Dendritic cell treated with granulocyte-macrophage colony-stimulating factor and Interleukin-4, amounts not matched to agents 40 ng/mL and 50 ng/mL, for 4 days (primary cell): ENCODE measurements at regions not wholly inside any gene's neighbourhood (a gene's known extent, or its start where the extent isn't known, plus 50 kb on each side); places are given as distances from the start of the nearest gene placed in this dataset.

Experiments used
- H3K27ac Mint-ChIP-seq: one replicate; pipeline ENCODE4 v1.8.0; 2022; ENCODE audit warnings: mild to moderate bottlenecking, mixed read lengths
- H3K27me3 Mint-ChIP-seq: one replicate; pipeline ENCODE4 v1.8.0; 2022; ENCODE audit warnings: mild to moderate bottlenecking, mixed read lengths
- H3K36me3 Mint-ChIP-seq: one replicate; pipeline ENCODE4 v1.8.0; 2022; ENCODE audit warnings: low read depth, mixed read lengths
- H3K4me1 Mint-ChIP-seq: one replicate; pipeline ENCODE4 v1.8.0; 2022; ENCODE audit warnings: low read depth, mixed read lengths
- H3K4me3 Mint-ChIP-seq: one replicate; pipeline ENCODE4 v1.8.0; 2022; ENCODE audit warnings: mild to moderate bottlenecking, moderate library complexity, mixed read lengths
- H3K9me3 Mint-ChIP-seq: one replicate; pipeline ENCODE4 v1.8.0; 2022; ENCODE audit warnings: mixed read lengths
- intact Hi-C: fragments of 100-400 bp; cut with micrococcal nuclease; formaldehyde crosslinking; loops from one replicate; pipeline ENCODE4 v1.15.0; 2022

GRCh38 chr18:46408334-46408987 lies 248.6 kb downstream of the LOXHD1 start:
- H3K27me3 Mint-ChIP-seq, result peaks cover 4% of the 10 kb centered on the region
- H3K4me1 Mint-ChIP-seq, result no peaks in the 10 kb centered on the region

DNA sequence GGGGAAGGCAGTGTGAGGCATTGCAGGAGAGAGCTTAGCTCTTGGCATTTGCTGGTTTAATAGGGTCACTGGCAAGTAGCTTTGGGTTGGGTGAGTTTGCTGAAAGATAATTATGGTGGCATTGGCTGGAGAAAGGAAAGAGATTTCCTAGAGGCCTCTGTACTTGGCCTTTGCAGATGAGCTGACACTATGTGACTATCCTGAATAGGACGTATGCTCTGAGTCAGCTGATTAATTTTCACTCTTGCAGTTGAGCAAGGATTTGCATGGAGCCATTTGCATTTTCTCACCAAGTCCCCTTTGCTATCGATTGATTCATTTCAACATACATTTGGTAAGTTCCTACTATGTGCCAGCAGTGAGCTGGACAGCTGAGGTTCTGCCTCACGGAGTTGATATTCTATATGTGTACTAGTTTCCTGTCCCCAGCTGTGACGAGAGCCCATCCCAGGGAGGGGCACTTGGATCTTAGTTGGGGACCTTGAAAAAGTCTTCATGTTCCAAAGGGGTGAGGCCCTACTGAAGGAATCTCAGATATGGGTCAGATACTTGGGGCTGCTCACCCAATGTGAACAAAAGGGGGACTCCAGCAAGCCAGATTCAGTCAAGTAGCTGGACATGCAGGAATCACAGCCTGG lies 245.7 kb downstream of the LOXHD1 start:
- Mint-ChIP-seq H3K9me3 (no peaks in the 10 kb centered on the region), H3K36me3 (no peaks in the 10 kb centered on the region), H3K27me3 (peaks cover 4% of the 10 kb centered on the region), H3K4me3 (no peak overlapping the region), H3K27ac (no peak overlapping the region), H3K4me1 (no peaks in the 10 kb centered on the region)
- intact Hi-C loops, result no loop called here

More at GRCh38 chr18:46408334-46408987, 248.6 kb downstream of the LOXHD1 start:
- Mint-ChIP-seq H3K36me3 (no peaks in the 10 kb centered on the region), H3K4me3 (no peak overlapping the region), H3K27ac (no peak overlapping the region), H3K9me3 (no peaks in the 10 kb centered on the region)
- intact Hi-C loops, result no loop called here

DNA sequence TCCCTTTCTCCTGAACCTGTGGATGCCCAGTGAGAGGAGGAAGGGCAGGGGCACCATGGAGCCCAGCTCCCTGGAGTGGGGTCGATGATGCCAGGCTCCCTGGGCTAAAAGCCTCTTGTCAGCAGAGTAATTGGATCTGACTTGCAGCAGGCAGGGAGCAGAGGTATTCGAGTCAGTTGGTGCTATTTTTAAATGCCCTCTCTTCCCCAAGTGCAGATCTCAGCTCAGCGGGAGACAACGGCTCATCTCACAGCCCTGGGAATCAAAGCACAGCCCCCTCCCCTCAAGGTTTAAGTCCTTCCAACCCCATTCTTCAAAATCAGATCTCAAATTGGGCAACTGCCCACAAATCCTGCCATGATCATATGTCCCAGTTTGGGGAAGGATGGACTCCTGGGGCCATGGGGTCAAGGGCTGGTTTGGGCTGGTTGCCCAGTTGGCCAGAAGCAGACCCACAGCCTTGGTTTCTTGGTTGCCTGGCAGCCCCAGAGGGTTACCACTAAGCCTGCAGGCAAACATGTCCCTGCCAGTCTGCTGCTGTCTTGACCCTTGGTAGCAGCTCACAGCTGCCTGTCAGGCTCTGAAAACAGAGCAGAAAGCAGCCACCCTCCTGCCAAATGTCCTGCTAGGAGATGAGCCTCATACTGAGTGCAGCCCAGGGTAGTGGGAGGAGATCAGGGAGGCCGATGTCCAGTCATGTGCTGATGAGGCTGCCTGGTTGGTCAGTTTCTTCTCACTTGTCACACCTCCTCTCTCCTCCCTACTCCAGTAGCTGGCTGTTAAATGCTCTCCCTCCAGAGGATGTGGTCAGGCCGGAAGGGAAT lies 244.9 kb downstream of the LOXHD1 start:
- H3K27me3 Mint-ChIP-seq, result peaks cover 4% of the 10 kb centered on the region
- no peak overlapping the region for H3K27ac Mint-ChIP-seq
- no peaks in the 10 kb centered on the region for H3K4me1 Mint-ChIP-seq
- intact Hi-C loops, result no loop called here
- H3K4me3 Mint-ChIP-seq, result no peak overlapping the region
- no peaks in the 10 kb centered on the region for H3K36me3 Mint-ChIP-seq
- no peaks in the 10 kb centered on the region for H3K9me3 Mint-ChIP-seq

DNA sequence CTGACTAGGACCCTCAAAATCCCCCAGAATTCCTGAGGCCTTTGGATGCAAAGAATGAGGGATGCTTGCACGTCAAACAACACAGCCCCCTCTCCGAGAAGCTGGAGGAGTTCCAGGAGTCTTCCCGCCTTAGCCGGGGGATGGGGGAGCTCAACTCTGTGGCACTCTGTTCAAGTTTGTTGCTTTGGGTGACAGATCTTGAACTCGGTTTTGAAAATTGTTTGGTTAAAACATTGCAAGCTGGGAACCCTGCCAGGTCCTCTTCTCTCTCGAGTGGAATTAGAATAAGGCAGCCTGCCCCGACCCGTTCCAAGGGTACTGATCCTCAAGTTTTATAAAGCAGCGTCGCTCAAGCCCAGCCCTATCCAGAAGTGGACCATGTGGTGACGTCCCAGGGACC lies 244.1 kb downstream of the LOXHD1 start:
- Mint-ChIP-seq H3K27ac (no peak overlapping the region), H3K27me3 (peaks cover 3% of the 10 kb centered on the region), H3K9me3 (no peaks in the 10 kb centered on the region), H3K4me1 (no peaks in the 10 kb centered on the region), H3K36me3 (no peaks in the 10 kb centered on the region), H3K4me3 (no peak overlapping the region)
- intact Hi-C loops, result no loop called here

DNA sequence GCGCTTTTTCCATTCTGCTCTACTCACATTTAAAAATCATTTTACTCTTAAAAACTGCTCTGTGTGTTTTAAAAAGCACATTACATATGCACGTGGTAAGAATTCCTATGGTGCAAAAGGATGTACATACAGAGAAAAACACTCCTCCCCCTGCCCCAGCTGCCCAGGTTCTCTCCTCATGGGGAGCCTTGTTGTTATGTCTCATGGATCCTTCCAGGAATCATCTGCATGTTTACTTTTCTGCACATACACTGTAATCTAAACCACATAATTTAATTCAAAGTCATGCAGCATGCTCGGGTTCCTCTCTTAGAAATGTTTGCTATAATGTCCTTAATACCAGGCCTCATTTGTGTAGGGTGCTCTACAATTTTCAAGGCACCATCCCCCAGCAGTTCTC lies 243.3 kb downstream of the LOXHD1 start:
- Mint-ChIP-seq H3K4me1 (no peaks in the 10 kb centered on the region), H3K9me3 (no peaks in the 10 kb centered on the region), H3K27me3 (peaks cover 2% of the 10 kb centered on the region), H3K27ac (no peak overlapping the region), H3K36me3 (no peaks in the 10 kb centered on the region), H3K4me3 (no peak overlapping the region)
- intact Hi-C loops, result no loop called here

DNA sequence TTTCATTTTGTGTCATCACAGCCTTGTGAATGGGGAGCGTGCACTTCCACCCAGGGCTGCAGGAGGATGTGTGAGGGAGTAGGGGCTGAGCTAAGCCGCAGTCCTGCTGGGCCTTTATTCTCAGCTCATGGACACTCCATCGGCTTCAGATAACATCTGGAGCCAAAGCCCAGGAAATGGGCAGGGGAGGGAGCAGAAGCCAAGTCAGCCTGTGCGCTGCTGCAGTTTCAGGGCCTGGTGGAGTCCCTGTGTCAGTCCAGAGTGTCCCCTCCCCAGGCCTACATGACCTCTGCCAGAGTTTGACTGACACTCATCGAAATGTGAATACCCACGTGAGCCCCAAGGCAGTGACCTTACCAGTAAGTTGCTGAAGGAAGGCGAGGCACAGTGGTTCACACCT lies 242.2 kb downstream of the LOXHD1 start:
- no peaks in the 10 kb centered on the region for H3K36me3 Mint-ChIP-seq
- H3K9me3 Mint-ChIP-seq, result no peaks in the 10 kb centered on the region
- peaks cover 2% of the 10 kb centered on the region for H3K27me3 Mint-ChIP-seq
- H3K4me3 Mint-ChIP-seq, result no peak overlapping the region
- intact Hi-C loops, result no loop called here
- no peaks in the 10 kb centered on the region for H3K4me1 Mint-ChIP-seq
- no peak overlapping the region for H3K27ac Mint-ChIP-seq

DNA sequence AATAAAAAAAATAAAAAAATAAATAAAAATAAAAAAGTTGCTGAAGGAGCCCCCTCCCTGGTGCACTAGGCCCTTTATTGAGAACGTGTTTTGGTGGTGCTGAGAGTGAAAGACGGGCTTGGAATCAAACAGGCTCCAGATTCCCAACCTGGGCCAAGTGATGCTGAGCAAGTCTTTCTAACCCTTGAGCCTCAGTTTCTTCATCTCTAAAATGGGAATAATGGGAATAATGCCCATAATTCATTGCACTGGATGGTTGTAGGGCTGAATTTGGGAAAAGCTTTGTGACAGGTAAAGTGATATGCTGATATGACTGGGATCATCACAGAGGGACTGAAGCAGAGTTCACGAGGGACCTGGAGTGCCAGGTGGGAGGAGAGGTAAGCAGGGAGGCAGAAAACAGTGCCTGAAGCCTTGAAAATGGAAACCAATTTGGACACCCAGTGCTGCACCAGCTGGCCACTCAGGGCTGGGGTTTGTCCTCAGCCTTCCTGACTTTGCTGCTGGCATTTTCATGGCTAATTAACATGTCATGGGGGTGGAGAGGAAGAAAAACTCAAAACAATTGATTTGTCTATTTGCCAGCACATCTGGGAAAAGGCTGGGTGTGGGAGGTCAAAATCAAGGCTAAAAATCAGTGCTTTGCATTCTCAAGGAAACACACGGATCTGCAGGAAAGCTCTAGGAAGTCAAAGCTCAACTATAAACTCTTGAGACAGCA lies 241.3 kb downstream of the LOXHD1 start:
- H3K4me3 Mint-ChIP-seq, result no peak overlapping the region
- intact Hi-C loops, result no loop called here
- no peak overlapping the region for H3K27ac Mint-ChIP-seq
- H3K27me3 Mint-ChIP-seq, result peaks cover 2% of the 10 kb centered on the region
- no peaks in the 10 kb centered on the region for H3K36me3 Mint-ChIP-seq
- no peaks in the 10 kb centered on the region for H3K9me3 Mint-ChIP-seq
- H3K4me1 Mint-ChIP-seq, result no peaks in the 10 kb centered on the region

DNA sequence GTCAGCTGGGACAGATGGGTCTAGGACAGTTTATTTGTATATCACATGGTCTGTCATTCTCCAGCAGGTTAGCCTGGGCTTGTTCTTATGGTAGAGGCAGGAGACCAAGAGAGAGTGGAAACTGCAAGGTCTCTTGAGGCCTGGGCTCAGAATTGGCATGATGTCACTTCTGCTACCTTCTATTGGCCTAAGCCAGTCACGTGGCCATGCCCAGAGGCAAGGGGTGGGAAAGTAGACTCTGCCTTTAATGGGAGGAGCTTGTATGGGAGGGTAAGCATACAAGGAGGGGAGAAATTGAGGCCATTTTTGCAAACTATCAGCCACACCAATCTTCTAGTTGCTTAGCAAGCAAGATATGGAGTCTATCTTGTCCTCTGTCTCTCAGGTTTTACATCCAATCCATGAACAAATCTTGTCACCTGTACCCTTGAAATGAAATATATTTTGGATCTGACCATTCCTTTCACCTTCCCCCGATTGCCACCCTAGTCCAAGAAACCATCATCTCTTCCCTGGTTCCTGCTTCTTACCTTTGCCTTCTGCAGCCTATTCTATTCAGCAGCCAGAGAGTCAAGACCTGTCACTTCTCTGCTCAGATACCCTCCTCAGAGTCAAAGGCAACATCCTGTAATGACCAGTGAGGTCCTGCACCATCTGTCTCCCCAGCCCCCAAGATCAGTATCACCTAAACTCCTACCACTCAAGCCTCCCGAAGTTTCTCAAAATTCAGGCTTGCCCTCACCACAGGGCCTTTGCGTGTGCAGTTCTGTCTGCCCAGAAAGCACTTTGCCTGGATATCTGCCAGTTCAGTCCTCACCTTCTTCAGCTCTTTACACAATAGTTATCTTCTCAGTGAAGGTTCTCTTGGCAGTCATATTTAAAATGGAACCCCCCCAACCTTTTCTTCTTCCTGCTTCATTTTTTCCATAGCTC lies 240.0 kb downstream of the LOXHD1 start:
- Mint-ChIP-seq H3K36me3 (no peaks in the 10 kb centered on the region), H3K4me3 (no peak overlapping the region), H3K4me1 (no peaks in the 10 kb centered on the region), H3K9me3 (no peaks in the 10 kb centered on the region), H3K27ac (no peak overlapping the region), H3K27me3 (peaks cover under 1% of the 10 kb centered on the region)
- intact Hi-C loops, result no loop called here

GRCh38 chr18:46418663-46419260 lies 238.3 kb downstream of the LOXHD1 start:
- no peak overlapping the region for H3K27ac Mint-ChIP-seq
- H3K9me3 Mint-ChIP-seq, result no peaks in the 10 kb centered on the region
- H3K4me1 Mint-ChIP-seq, result no peaks in the 10 kb centered on the region

DNA sequence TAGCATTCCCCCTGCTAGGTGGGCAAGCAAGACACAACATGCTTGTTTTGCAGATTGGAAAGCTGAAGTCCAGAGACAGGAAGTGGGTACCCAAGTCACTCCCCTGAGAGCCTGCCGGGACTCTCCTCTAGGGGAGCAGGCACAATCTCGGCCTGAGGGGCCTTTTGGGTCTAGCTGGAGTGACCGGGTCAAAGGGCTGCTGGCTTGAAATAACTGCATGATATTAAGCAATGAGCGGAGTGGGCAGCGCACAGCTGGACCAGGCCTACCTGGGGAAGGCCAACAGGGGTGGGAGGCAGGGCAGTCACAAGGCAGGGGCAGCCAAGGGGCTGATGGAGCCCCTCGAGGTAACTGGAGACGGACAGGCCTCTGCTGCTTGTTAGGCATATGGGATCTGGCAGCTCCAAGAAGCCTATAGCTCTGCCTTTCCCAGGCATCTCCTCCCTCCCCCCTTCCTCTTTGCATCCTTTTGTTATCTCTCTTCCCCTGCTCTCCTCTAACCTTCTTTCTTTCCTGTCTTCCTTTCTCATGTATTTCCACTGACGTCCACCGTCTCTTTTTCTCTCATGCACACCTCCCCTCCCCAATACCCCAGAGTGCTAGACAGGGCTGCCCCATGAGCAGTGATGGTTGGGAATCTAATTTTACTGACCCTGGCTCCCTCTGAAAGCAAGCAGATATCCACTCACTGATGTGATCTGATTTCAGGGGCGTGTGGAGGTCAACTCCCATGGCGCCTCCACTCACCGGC lies 237.5 kb downstream of the LOXHD1 start:
- intact Hi-C loops, result no loop called here
- Mint-ChIP-seq H3K4me1 (no peaks in the 10 kb centered on the region), H3K9me3 (no peaks in the 10 kb centered on the region), H3K4me3 (no peak overlapping the region), H3K27me3 (no peaks in the 10 kb centered on the region), H3K27ac (no peak overlapping the region), H3K36me3 (no peaks in the 10 kb centered on the region)

More at GRCh38 chr18:46418663-46419260, 238.3 kb downstream of the LOXHD1 start:
- no peaks in the 10 kb centered on the region for H3K36me3 Mint-ChIP-seq
- intact Hi-C loops, result no loop called here
- H3K27me3 Mint-ChIP-seq, result no peaks in the 10 kb centered on the region
- H3K4me3 Mint-ChIP-seq, result no peak overlapping the region

DNA sequence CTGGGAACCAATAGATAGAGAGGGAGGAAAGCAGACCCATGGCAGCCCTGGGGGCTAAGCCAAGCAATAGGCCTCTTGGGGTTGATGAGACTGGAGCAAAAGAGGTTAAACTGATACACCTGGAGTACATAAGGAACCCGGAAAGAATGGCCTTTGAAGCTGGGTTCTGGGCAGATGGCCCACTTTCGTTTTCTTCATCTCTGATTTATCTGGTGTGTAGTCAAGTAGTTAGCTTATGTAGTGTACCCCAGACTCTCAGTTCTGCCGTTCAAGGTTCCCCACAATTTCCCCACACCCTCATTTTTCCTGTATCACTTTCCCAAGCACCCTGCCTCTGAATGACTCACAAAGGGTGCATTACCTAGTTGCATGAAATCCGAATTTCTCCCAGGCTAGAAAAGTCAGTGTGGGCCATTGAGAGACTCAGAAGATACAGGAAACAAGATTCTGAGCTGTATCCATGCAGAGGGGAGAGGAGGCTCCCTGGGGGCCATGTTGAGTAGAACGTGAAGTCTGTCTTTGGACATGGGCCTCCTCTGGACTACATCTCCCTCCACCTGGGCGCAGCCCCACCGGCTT lies 235.0 kb downstream of the LOXHD1 start:
- intact Hi-C loops, result no loop called here
- no peaks in the 10 kb centered on the region for H3K27me3 Mint-ChIP-seq
- no peaks in the 10 kb centered on the region for H3K4me1 Mint-ChIP-seq
- H3K27ac Mint-ChIP-seq, result no peak overlapping the region
- H3K4me3 Mint-ChIP-seq, result no peak overlapping the region
- H3K36me3 Mint-ChIP-seq, result no peaks in the 10 kb centered on the region
- no peaks in the 10 kb centered on the region for H3K9me3 Mint-ChIP-seq

- Mint-ChIP-seq H3K27me3 (no peaks in the 10 kb centered on the region), H3K9me3 (no peaks in the 10 kb centered on the region), H3K27ac (no peak overlapping the region), H3K4me3 (no peak overlapping the region), H3K4me1 (no peaks in the 10 kb centered on the region), H3K36me3 (no peaks in the 10 kb centered on the region)
- intact Hi-C loops, result no loop called here
Measured at GRCh38 chr18:46422552-46423055, 234.4 kb downstream of the LOXHD1 start.
